ENCODE measurements at regions not wholly inside any gene's neighbourhood (a gene's known extent, or its start where the extent isn't known, plus 50 kb on each side); places are given as distances from the start of the nearest gene placed in this dataset.

DNA sequence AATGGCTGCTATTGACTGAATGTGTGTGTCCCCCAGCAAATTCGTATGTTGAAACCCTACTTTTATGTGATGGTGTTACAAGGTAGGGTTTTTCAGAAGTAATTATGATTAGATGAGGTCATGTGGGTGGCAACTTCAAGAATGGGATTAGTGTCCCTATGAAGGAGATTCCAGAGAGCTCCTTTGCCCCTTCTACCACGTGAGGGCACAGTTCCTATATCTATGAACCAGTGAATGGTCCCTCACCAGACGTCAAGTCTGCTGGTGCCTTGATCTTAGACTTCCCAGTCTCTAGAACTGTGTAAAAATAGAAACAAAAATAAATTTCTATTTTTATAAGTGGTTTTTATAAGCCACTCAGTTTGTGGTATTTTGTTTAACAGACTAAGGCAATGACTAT lies 1137.6 kb upstream of the IGFBP7 start:
- Histone ChIP-seq H3K27me3 (ENCODE audit: control insufficient read depth, insufficient read depth, low read length) (no peaks in the 10 kb centered on the region), H3K9me3 (ENCODE audit: control insufficient read depth, low read length) (no peaks in the 10 kb centered on the region), H3K4me1 (ENCODE audit: control insufficient read depth, insufficient read depth, low read length) (no peaks in the 10 kb centered on the region), H3K36me3 (ENCODE audit: control insufficient read depth, insufficient read depth, low read length) (no peaks in the 10 kb centered on the region), H3K4me3 (ENCODE audit: low read length) (no peak overlapping the region), H3K9ac (ENCODE audit: low read length) (no peak overlapping the region)

DNA sequence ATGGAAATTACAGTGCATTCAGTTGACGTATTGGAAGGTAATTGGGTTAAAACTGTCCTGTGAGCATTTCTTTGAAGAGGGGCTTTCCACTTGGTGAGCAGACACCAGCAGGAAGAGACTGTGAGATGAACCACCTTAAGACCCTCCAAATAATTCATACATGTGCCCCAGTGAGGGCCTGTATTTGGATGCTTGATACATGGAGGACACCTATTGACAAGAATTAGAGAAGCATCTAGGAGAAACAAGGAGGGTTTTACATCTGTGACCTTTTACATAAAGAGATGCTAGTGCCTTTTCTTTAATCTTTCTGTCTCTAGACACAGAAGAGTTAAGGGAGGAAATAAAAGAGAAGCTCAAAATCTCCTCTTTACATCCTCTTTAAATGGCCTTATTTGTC lies 1115.3 kb upstream of the IGFBP7 start:
- Histone ChIP-seq H3K36me3 (ENCODE audit: control insufficient read depth, insufficient read depth, low read length) (no peaks in the 10 kb centered on the region), H3K9ac (ENCODE audit: low read length) (no peak overlapping the region), H3K4me3 (ENCODE audit: low read length) (no peak overlapping the region), H3K9me3 (ENCODE audit: control insufficient read depth, low read length) (no peaks in the 10 kb centered on the region), H3K4me1 (ENCODE audit: control insufficient read depth, insufficient read depth, low read length) (no peaks in the 10 kb centered on the region), H3K27me3 (ENCODE audit: control insufficient read depth, insufficient read depth, low read length) (no peaks in the 10 kb centered on the region)

DNA sequence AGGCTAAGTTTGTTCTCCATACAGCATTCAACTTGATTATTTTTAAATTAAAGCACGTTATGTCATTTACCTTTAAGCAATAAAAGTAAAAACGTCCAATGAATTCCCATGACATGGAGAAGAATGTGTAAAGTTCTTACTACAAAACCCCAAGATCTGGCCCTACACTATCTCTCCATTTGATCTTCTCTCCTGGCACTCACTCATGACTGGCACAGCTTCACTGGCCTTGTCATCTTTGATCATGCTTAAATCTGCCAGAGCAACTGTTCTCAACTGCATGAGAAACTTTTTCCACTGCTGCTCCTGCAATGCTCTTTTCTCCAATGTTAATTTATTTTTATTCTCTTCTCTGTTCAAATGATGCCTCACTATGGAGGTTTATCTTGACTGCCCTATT lies 1109.0 kb upstream of the IGFBP7 start:
- Histone ChIP-seq H3K4me3 (ENCODE audit: low read length) (no peak overlapping the region), H3K4me1 (ENCODE audit: control insufficient read depth, insufficient read depth, low read length) (no peaks in the 10 kb centered on the region), H3K27me3 (ENCODE audit: control insufficient read depth, insufficient read depth, low read length) (no peaks in the 10 kb centered on the region), H3K9me3 (ENCODE audit: control insufficient read depth, low read length) (no peaks in the 10 kb centered on the region), H3K36me3 (ENCODE audit: control insufficient read depth, insufficient read depth, low read length) (no peaks in the 10 kb centered on the region), H3K9ac (ENCODE audit: low read length) (no peak overlapping the region)

DNA sequence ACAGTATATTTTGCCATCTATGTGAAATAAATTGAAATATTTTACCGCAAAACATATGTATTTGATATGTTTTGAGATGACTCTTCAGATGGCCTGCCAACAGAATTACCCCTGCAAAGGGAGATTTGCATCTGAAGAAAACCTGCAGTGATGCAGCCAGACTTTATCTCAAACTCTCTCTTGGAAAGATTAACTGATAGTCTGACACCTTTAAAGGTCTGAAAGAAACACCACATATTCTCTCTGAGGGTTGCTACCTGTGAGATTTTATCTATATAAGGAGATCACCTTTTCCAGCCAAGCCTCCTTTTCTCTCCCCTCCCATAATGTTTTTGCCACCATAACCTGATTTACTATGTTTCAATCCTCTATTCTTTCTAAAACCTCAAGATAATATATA lies 1106.3 kb upstream of the IGFBP7 start:
- H3K36me3 ChIP-seq (ENCODE audit: control insufficient read depth, insufficient read depth, low read length): no peaks in the 10 kb centered on the region

DNA sequence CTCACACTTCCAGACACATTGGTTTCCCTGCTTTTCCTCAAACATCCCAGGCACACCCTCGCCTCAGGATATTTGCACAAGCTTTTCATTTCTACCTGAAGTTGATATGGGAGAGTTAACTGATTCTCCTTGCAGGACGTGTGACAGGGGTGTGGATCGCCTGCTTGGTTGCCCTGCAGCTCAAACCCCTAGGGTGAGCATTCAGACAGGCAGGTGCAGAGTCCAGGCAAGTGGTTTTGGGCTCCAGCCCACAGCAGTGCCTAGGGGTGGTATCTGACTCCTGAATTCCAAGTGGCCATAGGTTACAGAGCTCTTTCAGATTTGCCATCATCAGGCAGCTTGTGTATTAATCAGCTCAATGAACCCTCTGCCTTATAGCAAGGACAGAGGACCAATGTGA lies 1104.2 kb upstream of the IGFBP7 start:
- H3K9ac ChIP-seq (ENCODE audit: low read length): no peak overlapping the region
- no peaks in the 10 kb centered on the region for H3K9me3 ChIP-seq (ENCODE audit: control insufficient read depth, low read length)
- H3K27me3 ChIP-seq (ENCODE audit: control insufficient read depth, insufficient read depth, low read length): no peaks in the 10 kb centered on the region
- H3K4me3 ChIP-seq (ENCODE audit: low read length): no peak overlapping the region
- no peaks in the 10 kb centered on the region for H3K4me1 ChIP-seq (ENCODE audit: control insufficient read depth, insufficient read depth, low read length)
- no peaks in the 10 kb centered on the region for H3K36me3 ChIP-seq (ENCODE audit: control insufficient read depth, insufficient read depth, low read length)

More for the DNA sequence above, 1106.3 kb upstream of the IGFBP7 start:
- no peaks in the 10 kb centered on the region for H3K9me3 ChIP-seq (ENCODE audit: control insufficient read depth, low read length)
- H3K4me1 ChIP-seq (ENCODE audit: control insufficient read depth, insufficient read depth, low read length): no peaks in the 10 kb centered on the region
- no peak overlapping the region for H3K9ac ChIP-seq (ENCODE audit: low read length)
- H3K4me3 ChIP-seq (ENCODE audit: low read length): no peak overlapping the region
- H3K27me3 ChIP-seq (ENCODE audit: control insufficient read depth, insufficient read depth, low read length): no peaks in the 10 kb centered on the region

DNA sequence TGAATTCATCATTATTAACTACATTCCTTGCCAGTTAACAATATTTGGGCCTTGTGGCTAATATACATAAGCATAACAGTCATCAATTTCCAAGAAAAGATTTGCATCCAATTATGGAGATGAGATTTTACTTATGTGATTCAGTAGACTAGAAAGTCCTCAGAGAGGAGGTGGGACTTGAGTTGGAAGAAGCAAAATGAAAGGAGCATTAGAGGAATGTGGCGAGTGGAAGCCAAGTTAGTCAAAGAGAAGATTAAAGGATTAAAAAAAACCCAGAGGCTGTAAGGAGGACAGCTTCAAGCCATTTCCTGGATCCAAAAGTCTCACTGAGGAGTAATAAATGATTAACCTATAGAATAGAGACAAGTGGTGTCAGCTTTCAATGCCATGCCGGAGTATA lies 1099.4 kb upstream of the IGFBP7 start:
- H3K4me1 ChIP-seq (ENCODE audit: control insufficient read depth, insufficient read depth, low read length): no peaks in the 10 kb centered on the region
- no peaks in the 10 kb centered on the region for H3K9me3 ChIP-seq (ENCODE audit: control insufficient read depth, low read length)
- no peaks in the 10 kb centered on the region for H3K27me3 ChIP-seq (ENCODE audit: control insufficient read depth, insufficient read depth, low read length)
- H3K4me3 ChIP-seq (ENCODE audit: low read length): no peak overlapping the region
- no peaks in the 10 kb centered on the region for H3K36me3 ChIP-seq (ENCODE audit: control insufficient read depth, insufficient read depth, low read length)
- no peak overlapping the region for H3K9ac ChIP-seq (ENCODE audit: low read length)

DNA sequence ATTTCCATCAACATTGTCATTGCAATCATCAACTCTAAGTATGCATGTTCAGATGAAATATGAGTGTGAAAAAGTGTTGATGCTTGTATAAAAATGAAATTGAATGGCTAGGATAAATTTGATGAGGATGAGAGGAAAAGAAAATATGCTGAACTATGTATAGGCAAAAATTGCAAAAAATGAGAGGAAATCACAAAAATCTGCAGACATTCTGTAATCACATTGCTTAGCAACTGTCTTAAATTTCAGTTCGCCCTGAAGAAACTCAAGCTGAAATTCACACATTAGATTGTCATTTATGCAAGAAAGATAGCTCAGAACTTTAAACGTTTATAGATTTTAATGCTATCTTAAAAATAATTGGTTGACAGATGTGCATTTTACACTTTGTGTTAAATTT lies 1098.8 kb upstream of the IGFBP7 start:
- no peaks in the 10 kb centered on the region for H3K36me3 ChIP-seq (ENCODE audit: control insufficient read depth, insufficient read depth, low read length)
- no peaks in the 10 kb centered on the region for H3K9me3 ChIP-seq (ENCODE audit: control insufficient read depth, low read length)
- H3K27me3 ChIP-seq (ENCODE audit: control insufficient read depth, insufficient read depth, low read length): no peaks in the 10 kb centered on the region
- H3K9ac ChIP-seq (ENCODE audit: low read length): no peak overlapping the region
- no peaks in the 10 kb centered on the region for H3K4me1 ChIP-seq (ENCODE audit: control insufficient read depth, insufficient read depth, low read length)
- H3K4me3 ChIP-seq (ENCODE audit: low read length): no peak overlapping the region

DNA sequence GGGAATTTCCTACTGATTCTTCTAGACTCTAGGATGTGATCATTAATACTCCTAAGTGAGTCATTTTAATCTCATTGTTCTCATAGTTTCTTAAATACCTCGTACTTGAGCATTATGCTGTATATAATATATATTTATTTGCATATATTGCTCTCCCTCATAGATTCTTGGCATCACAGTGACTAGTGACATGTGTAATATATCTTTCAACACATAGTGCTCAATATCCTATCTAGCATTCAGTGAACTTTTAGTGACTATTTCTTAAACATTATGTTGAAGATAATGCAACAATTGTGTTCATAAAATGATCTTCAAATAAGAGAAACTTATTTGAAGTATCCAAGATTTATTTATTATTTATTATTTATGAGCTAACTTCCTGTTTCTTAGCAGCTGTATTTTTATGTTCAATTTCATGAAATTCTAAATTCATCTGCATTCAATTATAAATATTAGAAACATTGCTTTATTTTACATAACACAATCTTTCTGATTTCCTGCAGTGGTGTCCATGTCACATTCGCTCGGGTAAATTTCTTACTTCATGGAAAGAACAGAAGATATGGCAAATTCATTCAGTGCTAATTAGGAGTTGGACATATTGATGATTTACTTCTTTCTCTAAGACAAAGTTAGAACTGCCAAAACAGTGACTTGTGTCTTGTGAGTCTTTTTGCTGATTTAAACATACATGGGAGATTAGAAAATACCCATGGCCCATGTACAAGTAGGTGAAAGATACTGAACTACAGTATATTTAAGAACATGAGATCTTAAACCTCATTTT lies 1095.5 kb upstream of the IGFBP7 start:
- no peak overlapping the region for H3K4me3 ChIP-seq (ENCODE audit: low read length)
- H3K27me3 ChIP-seq (ENCODE audit: control insufficient read depth, insufficient read depth, low read length): no peaks in the 10 kb centered on the region
- H3K4me1 ChIP-seq (ENCODE audit: control insufficient read depth, insufficient read depth, low read length): no peaks in the 10 kb centered on the region
- H3K9me3 ChIP-seq (ENCODE audit: control insufficient read depth, low read length): no peaks in the 10 kb centered on the region
- no peak overlapping the region for H3K9ac ChIP-seq (ENCODE audit: low read length)
- H3K36me3 ChIP-seq (ENCODE audit: control insufficient read depth, insufficient read depth, low read length): no peaks in the 10 kb centered on the region

DNA sequence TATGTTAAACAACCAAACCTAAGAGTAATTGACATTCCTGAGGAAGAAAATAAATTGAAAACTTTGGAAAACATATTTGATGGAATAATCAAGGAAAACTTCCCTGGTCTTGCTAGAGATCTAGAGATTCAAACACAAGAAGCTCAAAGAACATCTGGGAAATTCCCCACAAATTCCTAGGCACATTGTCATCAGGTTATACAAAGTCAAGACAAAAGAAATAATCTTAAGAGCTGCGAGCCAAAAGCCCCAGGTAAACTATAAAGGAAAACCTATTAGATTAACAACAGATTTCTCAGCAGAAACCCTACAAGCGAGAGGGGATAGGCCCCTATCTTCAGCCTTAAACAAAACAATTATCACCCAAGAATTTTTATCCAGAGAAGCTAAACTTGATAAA lies 1082.0 kb upstream of the IGFBP7 start:
- H3K4me3 ChIP-seq (ENCODE audit: low read length): no peak overlapping the region
- H3K9ac ChIP-seq (ENCODE audit: low read length): no peak overlapping the region
- H3K27me3 ChIP-seq (ENCODE audit: control insufficient read depth, insufficient read depth, low read length): no peaks in the 10 kb centered on the region
- no peaks in the 10 kb centered on the region for H3K4me1 ChIP-seq (ENCODE audit: control insufficient read depth, insufficient read depth, low read length)
- H3K9me3 ChIP-seq (ENCODE audit: control insufficient read depth, low read length): no peaks in the 10 kb centered on the region
- no peaks in the 10 kb centered on the region for H3K36me3 ChIP-seq (ENCODE audit: control insufficient read depth, insufficient read depth, low read length)

DNA sequence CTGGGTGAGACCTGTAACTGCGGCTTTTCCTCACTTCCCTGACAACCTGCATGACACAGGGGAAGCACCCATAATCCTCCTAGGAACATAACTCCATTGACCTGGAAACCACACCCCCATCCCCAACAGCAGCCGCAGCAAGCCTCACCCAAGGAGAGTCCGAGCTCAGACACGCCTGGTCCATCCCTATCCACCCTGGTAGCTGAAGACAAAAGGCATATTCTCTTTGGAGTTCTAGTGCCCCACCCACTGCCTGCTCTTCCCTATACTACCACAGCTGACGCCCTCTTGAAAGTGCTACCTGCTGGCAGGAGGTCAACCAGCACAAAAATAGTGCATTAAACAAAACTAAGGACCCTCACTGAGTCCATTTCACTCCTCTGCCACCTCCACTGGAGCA lies 1080.9 kb upstream of the IGFBP7 start:
- Histone ChIP-seq H3K9ac (ENCODE audit: low read length) (no peak overlapping the region), H3K9me3 (ENCODE audit: control insufficient read depth, low read length) (no peaks in the 10 kb centered on the region)

DNA sequence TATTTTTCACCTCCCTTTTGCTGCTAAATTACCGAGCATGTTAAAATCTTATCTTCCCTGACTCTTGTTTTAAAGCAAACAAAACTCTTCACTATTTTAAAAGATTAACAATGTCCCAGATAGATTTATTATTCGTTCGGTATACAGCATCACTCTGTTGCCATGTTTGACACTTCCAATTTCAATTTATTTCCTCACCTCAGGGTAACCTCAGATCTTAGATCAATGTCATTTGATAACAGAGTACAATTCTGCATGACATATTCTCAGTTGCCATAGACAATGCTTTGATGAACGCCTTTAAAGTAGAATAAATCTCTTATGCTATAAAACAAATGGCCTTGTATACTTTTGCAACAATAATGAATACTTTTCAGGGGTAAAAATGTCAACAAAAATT lies 1078.1 kb upstream of the IGFBP7 start:
- H3K4me1 ChIP-seq (ENCODE audit: control insufficient read depth, insufficient read depth, low read length): no peaks in the 10 kb centered on the region
- no peaks in the 10 kb centered on the region for H3K27me3 ChIP-seq (ENCODE audit: control insufficient read depth, insufficient read depth, low read length)
- H3K4me3 ChIP-seq (ENCODE audit: low read length): no peak overlapping the region
- no peak overlapping the region for H3K9ac ChIP-seq (ENCODE audit: low read length)
- H3K9me3 ChIP-seq (ENCODE audit: control insufficient read depth, low read length): no peaks in the 10 kb centered on the region
- no peaks in the 10 kb centered on the region for H3K36me3 ChIP-seq (ENCODE audit: control insufficient read depth, insufficient read depth, low read length)

More for the DNA sequence above, 1080.9 kb upstream of the IGFBP7 start:
- Histone ChIP-seq H3K4me1 (ENCODE audit: control insufficient read depth, insufficient read depth, low read length) (no peaks in the 10 kb centered on the region), H3K36me3 (ENCODE audit: control insufficient read depth, insufficient read depth, low read length) (no peaks in the 10 kb centered on the region), H3K27me3 (ENCODE audit: control insufficient read depth, insufficient read depth, low read length) (no peaks in the 10 kb centered on the region), H3K4me3 (ENCODE audit: low read length) (no peak overlapping the region)

DNA sequence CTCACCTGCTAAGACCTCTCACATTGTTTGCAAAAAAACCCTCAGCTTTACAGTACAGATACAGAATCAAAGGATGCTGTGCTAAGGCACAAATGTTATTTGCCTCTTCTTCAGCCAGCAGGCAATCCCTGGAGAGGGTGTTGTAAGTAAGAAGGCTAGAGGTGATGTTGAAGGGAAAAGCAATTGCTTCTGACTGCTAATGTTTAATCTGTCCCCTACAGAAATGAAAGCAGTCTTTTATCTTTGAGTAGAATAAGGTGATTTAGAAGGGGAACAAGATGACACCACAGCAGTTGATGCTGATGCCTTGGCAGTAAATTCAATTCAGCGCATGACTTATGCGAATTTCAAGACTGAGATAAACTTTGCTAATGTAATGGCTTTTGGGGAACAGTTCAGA lies 1064.8 kb upstream of the IGFBP7 start:
- Histone ChIP-seq H3K4me3 (ENCODE audit: low read length) (no peak overlapping the region), H3K27me3 (ENCODE audit: control insufficient read depth, insufficient read depth, low read length) (no peaks in the 10 kb centered on the region), H3K36me3 (ENCODE audit: control insufficient read depth, insufficient read depth, low read length) (no peaks in the 10 kb centered on the region), H3K9me3 (ENCODE audit: control insufficient read depth, low read length) (no peaks in the 10 kb centered on the region), H3K4me1 (ENCODE audit: control insufficient read depth, insufficient read depth, low read length) (no peaks in the 10 kb centered on the region), H3K9ac (ENCODE audit: low read length) (no peak overlapping the region)

DNA sequence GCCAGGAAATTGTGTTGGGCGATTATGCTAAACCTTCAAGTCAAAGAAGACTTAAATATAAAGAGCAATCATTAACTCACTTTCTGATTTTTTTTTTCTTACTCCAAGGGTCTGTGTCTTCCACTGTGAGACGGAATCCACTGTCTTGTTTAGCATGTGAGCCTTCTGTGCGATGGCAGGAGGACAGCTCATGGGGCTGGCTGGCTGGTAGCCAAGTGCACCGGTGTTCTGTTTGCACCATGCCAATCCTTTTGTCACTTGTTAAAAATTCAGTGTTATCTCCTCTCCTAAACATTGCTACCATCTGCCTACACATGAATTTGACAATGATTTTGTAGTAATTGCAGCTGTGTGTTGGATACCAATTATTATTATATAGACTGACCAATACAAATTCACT lies 1056.3 kb upstream of the IGFBP7 start:
- Histone ChIP-seq H3K9me3 (ENCODE audit: control insufficient read depth, low read length) (no peaks in the 10 kb centered on the region), H3K4me1 (ENCODE audit: control insufficient read depth, insufficient read depth, low read length) (no peaks in the 10 kb centered on the region), H3K27me3 (ENCODE audit: control insufficient read depth, insufficient read depth, low read length) (no peaks in the 10 kb centered on the region), H3K4me3 (ENCODE audit: low read length) (no peak overlapping the region), H3K36me3 (ENCODE audit: control insufficient read depth, insufficient read depth, low read length) (no peaks in the 10 kb centered on the region), H3K9ac (ENCODE audit: low read length) (no peak overlapping the region)
